GM21528 (cell line): ENCODE measurements at regions not wholly inside any gene's neighbourhood (a gene's known extent, or its start where the extent isn't known, plus 50 kb on each side); places are given as distances from the start of the nearest gene placed in this dataset.
"Not testable (repeated sequence)": the region's sequence is repeated elsewhere in the genome, so short reads cannot be mapped to it uniquely, and the experiment has no call there.

Source experiments
- ATAC-seq: cut with Tn5 transposase; IDR thresholded peaks from one replicate; pipeline ENCODE4 v1.9.1; 2021; ENCODE audit warnings: mild to moderate bottlenecking, moderate library complexity; ENCODE audit not compliant: unreplicated experiment, low FRiP score

DNA sequence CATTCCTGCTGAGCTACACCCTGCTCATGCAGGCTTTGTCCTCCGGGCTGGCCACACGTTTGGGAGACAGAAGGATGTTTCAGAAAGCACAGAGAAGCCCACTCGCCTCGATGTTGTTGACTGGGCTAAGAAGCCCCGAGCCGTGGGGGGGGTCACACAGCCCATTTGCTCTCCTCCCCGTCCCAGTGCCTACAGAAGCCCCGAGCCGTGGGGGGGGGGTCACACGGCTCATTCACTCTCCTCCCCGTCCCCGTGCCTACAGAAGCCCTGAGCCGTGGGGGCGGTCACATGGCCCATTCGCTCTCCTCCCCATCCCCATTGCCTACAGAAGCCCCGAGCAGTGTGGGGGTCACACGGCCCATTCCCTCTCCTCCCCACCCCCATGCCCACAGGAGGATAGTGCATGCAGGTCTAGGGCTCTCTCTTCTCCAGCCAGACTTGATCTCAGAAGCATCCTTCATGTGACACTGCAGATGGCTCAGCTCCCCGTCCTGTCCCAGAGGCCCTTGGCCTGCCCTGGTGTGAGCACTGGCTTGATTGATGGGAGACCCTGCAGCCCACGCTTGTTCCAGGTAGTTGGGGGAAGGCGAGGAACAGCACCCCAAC is 72.9 kb downstream of the NPIPB11 start:
- ATAC-seq = not testable (repeated sequence)

DNA sequence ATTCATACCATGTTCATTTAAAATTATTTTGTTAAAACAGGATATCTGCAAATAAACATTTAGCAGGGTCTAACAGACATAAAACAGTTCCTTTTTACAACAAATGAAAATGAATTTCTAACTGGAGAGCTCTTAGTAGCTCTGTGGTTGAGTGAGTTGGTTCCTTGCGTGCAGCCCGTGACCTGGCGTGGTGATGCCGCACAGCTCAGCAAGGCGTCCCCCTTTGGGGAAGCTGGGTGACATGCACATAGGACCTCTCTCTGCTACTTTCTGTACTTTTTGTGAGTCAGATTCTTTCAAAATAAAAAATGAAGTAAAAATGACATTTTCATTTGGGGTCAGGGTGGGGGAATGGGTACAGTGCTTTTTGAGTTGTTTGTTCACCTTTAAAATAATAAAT is 75.9 kb downstream of the NPIPB11 start:
- ATAC-seq = not testable (repeated sequence)

GRCh38 chr16:29328528-29328927 is 78.0 kb downstream of the NPIPB11 start:
- ATAC-seq = not testable (repeated sequence)

DNA sequence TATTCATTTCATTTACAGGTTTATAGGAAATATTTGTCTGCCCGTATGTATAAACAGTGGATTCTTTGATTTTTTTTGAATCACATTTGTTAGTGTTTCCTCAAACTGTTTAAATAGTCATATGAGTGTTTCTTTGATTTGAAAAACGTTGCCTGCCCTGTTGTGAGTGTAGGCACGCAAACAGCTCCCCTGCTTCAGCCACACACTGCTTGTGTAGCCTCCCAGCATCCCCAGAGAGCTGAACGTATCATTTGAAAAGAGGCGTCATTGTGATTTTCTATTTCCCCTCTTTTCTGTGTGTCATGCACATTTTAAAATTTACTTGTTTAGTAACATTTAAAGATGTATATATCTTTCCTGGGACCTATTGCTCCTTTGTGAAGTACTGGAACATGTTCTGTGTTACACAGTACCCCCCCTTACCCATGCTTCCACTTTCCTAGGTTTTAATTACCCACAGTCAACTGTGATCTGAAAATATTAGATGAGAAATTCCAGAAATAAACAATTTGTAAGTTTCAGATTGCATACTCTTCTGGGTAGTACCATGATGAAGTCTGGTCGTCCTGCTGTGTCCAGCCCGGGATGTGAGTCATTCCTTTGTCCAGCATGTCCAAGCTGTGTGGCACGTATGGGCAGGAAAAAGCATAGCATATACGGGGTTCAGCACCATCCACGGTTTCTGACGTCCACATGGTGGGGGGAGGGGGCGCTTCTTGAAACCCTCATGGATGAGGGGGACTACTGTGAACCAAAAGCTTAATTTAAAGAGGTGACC is 78.7 kb downstream of the NPIPB11 start:
- not testable (repeated sequence) for ATAC-seq

DNA sequence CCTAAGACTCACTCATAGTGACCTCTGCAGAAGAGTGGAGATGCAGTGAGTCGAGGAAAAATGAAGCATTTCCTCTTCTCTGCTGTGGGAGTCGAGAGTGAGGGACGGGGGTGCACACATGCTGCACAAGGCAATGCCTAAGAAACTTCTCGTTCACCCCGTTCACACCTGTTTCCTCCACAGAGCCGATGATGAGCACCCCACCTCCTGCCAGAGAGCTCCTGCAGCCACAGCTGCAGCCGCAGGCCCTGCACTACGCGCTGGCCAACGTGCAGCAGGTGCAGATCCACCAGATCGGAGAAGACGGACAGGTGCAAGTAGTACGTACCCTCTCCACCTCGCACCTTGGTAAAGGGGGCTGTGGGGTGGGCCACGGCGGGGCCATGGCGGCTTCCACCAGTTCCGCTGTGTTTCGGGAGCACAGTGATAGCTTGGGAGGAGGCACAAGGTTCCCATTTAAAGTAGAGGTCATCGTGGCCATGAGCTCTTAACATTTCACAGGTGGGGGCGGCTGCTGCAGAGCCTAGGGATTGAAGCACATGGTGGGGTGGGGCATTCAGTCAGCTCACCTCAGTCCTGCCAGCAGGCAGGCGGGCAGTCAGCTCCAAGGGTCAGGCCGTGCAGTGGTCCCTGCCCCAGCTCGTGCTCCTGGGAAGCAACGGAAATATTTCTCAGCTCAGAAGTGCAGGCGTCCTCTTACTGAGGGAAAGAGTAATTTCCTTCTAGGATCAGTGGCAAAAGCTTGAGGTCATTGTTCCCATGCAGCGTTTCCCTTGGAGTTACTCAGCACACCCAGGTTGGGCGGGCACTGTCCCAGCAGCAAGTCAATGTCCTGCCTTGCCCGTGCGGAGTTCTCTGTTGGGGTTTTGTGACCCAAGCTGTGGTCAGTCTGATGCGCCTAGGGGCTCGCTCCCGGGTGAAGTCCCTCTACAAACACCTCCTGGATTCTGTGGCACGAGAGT is 80.1 kb downstream of the NPIPB11 start:
- not testable (repeated sequence) for ATAC-seq

DNA sequence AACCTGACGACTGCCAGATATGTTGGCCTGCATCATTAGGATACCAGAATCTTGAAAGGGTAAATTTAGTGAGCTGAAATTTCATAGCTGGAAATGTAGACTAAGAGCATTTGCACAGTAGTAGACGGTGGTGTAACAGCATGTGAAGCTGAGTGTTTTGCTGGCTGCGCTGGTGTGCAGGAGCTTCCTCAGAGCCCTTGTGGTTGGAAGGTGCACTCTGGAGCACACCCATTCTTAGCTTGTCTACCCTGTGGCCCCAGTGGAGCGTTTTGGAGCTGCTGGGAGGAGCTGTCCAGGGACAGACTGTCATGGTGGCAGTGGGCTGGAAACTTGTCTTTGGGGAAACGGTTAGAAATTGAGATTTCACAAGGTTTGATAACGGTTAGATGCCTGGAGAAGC is 82.8 kb downstream of the NPIPB11 start:
- ATAC-seq = not testable (repeated sequence)

- no peak for ATAC-seq
Measured at GRCh38 chr16:29321585-29321984, 84.9 kb downstream of the NPIPB11 start.

DNA sequence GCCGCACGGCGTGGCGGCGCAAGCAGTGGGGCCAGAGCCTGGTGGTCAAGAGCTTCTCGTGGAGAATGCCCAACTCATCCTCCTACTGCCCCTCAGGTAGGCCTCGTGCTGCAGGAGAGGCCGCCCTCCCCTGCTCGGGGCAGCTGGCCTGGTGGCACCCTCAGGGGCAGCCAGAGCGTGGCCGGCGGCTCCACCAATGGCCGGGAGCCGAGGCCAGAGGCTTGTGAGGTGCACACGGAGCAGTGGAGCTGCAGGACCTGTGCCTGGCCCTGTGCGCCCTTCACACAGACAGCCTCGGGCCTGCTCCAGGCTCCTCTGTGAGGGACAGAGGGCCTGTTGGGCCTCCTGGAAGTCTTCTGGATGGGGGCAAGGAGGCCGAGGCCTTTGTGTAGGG is 85.5 kb downstream of the NPIPB11 start:
- no peak for ATAC-seq

GRCh38 chr16:29320274-29320999 is 86.1 kb downstream of the NPIPB11 start:
- no peak for ATAC-seq

DNA sequence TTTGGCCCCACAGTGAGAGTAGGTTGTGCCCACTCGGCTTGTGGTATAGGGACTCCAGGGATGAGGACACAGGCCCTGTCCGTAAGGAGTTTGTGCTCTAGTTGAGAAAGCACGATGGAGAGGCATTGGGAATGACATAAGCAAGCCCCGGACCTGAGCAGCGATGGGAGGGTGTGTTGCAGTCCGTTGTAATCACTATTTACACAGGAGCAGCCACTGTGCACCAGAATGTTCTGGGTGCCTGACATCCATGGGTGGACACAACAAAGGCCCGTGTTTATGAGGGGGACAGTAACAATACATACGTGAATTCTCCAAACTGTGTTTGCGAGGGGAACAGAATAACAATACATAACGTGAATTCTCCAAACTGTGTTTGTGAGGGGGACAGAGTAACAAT is 86.8 kb downstream of the NPIPB11 start:
- no peak for ATAC-seq

- ATAC-seq = not testable (repeated sequence)
Measured at GRCh38 chr16:29318561-29318968, 87.9 kb downstream of the NPIPB11 start.

GRCh38 chr16:29318037-29318436 is 88.5 kb downstream of the NPIPB11 start:
- ATAC-seq = no peak

GRCh38 chr16:29317269-29317668 is 89.2 kb downstream of the NPIPB11 start:
- no peak for ATAC-seq

DNA sequence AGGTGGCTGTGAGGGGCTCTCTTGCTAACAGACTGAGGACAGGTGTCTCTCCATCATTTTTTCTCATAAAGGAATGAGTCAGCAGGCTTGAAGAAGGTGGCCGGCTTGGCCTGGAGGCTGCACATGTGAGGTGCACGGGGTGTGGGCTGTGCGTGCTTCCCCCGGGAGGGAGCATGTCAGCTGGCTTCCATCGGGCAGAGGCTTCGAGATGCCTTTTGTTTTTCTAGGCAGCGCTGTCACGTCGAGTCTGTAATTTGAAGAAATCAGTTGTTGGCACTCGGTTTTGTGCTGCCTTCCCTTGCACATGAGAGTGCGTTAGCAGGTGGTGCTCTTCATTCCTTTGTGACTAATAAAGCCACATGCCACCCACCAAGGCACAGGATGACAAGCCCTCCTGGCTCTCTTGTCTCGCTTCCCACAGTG is 89.7 kb downstream of the NPIPB11 start:
- no peak for ATAC-seq

- ATAC-seq = no peak
Measured at GRCh38 chr16:29315916-29316517, 90.5 kb downstream of the NPIPB11 start.

DNA sequence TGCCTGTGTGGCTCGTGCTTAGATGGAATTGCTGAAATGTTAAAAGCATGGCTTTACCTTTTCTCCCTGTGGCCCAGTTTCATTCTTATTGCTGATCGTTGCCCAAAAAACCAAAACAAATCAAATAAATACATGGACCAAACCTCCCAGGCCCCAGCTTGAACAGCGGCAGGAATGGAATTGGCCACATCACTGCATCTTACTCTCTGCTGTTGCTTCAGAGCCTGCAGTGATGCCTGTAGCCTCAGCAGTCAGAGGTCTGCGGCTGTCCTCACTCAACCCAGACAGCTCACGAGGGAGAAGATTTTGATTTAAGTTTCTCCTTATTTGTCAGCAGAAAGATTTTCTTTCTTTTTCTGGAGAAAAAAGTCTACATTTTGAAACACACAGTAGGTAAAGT is 91.5 kb downstream of the NPIPB11 start:
- no peak for ATAC-seq

GRCh38 chr16:29314292-29314934 is 92.1 kb downstream of the NPIPB11 start:
- ATAC-seq = no peak

- no peak for ATAC-seq
Measured at GRCh38 chr16:29313559-29314048, 92.9 kb downstream of the NPIPB11 start.

GRCh38 chr16:29312835-29313558 is 93.5 kb downstream of the NPIPB11 start:
- no peak for ATAC-seq
